ENCODE measurements at regions not wholly inside any gene's neighbourhood (a gene's known extent, or its start where the extent isn't known, plus 50 kb on each side); places are given as distances from the start of the nearest gene placed in this dataset.

DNA sequence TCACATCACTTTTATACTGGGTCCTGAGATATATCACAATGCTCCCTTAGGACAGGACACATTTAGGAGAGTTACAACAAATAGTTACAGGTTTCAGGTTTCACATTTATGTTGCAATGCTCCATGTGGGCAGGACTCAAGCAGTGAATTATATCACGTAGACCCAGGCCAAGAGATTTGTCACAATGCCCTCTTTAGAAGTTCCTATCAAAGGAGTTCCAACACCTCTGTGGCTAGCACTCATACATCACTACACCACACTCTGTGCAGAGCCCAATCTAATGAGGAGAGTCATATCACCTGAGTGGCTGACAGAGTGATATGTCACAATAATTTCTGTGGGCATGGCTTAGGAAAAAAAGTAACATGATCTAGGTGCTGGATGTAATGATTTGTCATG is 1068.2 kb upstream of the AMELY start:
- no peak for DNase-seq (ENCODE audit: low read depth, low spot score)

DNA sequence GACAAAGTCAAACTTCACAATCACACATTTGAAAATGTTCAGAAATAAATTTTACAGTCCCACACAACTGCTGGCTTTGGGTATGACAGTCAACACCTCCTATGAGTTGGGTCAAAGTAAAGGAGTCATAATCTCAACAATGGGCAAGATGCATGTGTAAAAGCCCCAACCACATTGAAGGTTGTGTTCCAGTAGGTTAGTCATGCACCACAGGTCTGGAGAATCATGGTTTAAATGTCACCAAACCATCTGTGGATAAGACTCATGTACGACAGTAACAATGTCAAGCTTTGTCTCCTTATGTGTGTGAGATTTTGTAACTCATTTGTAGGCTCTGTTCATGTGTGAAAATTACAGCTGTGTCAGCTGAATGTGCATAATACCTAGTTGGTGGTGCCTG is 1065.7 kb upstream of the AMELY start:
- DNase-seq (ENCODE audit: low read depth, low spot score) = no peak

DNA sequence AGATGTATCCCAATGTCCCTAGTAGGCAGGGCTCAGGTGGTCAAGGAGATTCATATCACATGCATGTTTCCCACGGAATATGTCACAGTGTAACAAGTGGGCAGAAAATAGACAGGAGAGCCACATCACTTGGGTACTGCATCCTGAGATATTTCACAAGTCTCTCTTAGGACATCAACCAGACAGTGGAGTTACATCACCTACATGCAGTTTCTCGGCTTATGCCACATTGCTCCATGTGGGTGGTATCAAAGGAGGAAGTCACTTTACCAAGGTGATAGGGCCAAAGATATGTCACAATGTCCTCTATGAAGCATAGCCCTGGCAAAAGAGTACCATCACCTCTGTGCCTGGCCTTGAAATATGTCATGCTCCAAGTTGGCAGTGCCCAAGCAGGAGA is 1056.7 kb upstream of the AMELY start:
- DNase-seq (ENCODE audit: low read depth, low spot score) = no peak

DNA sequence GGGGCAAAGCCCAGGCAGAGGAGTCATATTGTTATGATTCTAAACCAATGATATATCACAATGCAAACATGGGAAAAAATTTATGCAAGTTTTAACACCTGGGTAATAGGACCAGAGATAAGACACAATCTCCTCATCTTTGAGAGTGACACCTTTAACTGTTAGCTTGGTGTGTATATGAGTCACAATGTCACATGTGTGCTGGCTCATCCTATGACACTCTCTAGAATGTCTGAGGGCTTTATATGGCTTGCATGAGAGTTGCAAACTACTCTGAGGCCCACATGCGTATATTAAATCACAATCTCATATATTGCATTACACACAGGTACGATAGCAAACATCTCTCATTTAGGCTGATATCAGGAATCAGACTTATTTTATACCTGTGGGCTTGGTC is 1055.4 kb upstream of the AMELY start:
- no peak for DNase-seq (ENCODE audit: low read depth, low spot score)

DNA sequence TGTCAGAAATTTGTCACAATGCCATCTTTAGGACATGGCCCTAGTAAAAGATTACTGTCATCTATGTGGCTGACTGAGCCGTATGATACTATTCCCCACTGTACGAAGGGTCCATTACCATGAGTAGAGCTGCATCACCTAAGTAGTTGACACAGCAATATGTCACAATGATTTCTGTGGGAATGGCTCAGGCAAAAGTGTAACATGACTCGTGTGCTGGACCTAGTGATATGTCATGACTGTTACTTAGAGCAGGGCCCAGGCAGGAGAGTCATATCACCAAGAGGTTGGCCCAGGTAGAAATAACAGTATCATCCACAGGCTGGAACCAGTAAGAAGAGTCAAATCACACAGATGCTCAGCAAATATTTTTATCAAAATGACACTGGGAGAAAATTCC is 1051.8 kb upstream of the AMELY start:
- no peak for DNase-seq (ENCODE audit: low read depth, low spot score)

DNA sequence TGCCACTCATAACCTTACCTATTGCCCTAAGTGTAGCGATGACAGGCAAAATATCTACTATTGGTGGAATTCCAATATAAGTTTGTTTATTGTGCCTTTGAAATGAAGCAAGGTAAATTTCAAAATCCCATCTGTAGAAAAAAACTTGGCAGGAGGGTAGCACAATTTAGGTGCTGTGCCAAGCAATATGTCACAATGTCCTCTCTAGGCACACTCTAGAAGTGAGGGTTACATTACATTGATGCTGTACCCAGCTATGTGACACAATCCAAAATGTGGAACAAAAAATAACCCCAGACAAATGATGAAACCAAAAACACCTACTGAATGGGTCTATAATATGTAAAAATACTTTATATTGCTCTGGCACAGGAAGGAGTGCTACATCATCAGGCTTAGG is 1050.8 kb upstream of the AMELY start:
- DNase-seq (ENCODE audit: low read depth, low spot score) = no peak

DNA sequence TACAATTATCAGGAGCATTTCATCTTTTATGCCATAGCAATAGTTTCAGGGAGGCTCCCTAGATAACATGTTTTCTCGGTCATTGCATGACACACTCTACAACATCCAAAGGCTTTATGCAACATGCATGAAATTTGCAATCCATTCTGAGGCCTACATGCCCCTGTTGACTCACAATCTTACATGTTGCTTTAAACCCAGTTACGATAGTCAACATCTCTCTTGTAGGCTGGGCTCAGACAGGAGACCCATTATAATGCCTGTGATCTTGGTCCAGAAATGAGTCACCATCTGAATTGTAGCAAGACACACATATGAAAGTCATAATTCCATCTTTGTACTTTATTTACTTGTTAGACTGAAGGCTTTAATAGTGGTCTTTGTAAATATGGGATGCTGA is 1050.3 kb upstream of the AMELY start:
- DNase-seq (ENCODE audit: low read depth, low spot score) = no peak

DNA sequence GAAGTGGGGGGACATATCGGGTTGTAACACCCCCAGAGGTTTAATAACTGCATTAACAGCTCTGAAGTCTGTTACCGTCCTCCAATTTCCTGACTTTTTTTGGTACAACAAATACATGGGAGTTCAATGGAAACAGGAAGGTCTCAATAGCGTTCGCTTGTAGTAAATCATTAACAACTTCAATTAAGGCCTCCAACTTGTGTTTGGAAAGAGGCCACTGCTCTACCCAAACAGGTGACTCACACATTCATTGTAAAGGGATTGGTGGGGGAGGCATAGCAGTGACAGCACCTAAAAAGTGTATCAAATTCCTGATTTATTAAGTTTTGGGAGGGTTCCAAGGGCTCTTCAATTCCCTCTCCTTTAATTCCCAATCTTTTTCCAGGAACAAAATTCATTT is 1046.2 kb upstream of the AMELY start:
- no peak for DNase-seq (ENCODE audit: low read depth, low spot score)

DNA sequence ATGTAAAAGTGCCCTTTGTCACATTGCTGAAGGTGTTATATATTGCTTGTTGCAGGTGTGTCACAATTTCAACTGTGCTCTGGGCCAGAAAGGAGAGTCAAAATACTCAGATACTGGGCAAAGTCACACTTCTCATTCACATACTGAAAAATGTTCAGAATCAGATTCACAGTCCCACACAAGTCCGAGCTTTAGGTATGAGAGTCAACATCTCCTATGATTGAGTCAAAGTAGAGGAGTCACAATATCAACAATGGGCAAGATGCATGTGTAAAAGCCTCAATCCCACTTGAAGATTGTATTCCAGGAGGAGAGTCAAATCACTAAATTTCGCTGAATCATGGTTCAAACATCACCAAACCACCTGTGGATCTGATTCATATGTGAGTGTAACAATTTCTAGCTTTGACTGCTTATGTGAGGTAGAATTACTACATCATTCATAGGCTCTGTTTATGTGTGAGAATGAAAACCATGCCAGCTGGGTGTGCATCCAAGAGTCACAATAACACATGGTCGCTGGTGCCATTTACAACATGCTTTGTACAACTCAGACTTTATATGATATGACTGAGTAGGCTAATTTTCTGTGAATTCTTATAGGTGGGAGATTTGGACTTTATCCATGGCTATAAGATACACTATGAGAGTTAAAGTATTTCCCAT is 1039.8 kb upstream of the AMELY start:
- DNase-seq (ENCODE audit: low read depth, low spot score) = no peak

DNA sequence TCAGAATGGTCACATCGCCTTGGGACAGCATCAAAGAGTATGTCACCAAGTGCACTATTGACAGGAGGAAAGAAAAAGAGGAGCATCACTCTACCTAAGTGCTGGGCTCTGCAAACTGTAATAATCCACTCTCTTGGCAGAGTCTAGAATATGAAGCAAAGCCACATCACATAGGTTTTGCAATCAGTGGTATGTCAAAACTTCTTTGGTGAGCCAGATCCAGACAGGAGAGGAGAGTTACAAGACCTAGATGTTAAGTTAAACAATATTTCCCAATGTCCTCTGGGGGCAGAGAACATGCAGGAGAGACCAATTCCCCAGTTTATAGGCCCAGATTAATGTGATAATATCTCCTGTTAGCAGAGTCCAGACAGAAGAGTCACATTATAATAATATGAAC is 1032.6 kb upstream of the AMELY start:
- DNase-seq (ENCODE audit: low read depth, low spot score) = no peak

DNA sequence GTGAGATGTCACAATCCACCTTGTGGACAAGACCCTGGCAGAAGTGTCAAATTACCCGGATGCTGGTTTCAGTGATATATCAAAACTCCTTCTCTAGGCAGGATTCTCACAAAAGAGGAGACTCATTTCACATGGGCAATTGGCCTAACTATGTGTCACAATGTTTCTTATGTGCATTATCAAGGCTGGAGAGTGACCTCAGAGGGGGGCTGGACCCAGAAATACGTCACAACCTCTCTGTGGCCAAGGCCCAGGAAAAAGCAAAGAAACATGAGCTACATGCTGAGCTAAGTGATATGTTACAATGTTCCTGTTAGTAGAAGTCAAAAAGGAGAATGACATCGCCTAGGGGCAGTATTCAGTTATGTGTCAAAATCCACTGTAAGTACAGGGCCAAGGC is 1031.2 kb upstream of the AMELY start:
- DNase-seq (ENCODE audit: low read depth, low spot score) = no peak

DNA sequence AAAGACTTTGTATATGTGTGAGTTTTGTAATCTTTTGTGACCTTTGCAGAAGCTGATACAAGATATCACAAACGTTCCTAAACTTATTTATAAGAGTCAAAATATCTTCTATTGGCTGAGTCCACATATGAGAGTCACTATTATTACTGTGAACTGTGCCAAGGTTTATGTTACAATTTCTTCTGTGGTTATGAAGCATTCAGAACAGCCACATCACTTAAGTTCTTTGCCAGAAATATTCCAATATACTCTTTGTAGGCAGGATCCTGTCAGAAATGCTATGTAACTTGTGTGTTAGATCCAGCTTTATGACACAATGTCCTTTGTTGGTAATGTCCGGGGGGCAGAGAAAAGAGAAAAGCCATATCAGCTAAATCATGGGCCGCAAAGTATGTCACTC is 1030.3 kb upstream of the AMELY start:
- DNase-seq (ENCODE audit: low read depth, low spot score) = no peak

DNA sequence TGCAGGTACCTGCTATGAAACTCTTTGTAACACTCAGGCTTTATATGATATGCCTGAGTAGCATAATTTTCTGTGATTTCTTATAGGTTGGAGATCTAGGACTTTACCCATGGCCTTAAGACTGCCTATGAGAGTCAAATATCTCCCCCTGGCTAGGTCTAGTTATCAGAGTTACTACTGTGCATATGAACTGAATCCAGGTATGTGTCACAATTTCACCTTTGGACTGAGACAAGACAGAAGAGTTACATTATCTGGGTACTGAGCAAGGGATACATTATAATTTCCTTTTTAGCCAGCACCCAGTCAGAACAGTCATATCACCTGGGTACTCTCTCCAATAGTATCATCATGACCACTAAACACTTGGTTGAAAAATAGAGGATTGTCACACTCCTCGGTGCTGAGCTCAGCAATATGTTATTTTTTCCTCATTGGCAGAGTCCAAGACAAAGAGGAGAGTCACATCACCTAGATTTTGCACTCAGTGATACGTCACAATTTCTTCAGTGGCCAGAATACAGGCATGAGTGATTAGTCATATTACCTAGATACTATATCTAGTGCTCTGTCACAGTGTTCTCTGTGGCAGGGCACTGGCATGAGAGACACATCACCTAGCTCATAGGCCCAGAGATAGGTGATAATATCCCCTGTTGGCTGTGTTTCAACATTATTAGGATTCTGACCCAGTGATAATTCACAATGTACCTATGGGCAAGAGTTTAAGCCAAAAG is 1027.6 kb upstream of the AMELY start:
- DNase-seq (ENCODE audit: low read depth, low spot score) = no peak

DNA sequence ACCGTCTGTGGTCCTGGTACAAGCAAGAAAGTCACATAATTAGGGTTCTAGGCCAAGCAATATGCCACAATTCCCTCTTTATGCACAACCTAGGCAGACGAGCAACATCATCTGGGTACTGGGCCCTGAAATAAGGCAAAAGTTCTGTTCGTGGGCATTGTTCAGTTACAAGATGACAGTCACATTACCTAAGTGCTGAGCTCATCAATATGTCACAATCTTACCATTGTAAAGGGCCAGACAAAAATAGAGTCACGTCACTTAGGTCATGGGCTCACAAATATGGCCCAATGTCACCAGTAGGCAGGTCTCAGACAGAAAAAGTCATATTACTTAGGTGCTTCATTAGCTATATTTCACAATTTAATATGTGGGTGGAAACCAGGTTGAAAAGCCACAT is 1025.3 kb upstream of the AMELY start:
- DNase-seq (ENCODE audit: low read depth, low spot score) = no peak

DNA sequence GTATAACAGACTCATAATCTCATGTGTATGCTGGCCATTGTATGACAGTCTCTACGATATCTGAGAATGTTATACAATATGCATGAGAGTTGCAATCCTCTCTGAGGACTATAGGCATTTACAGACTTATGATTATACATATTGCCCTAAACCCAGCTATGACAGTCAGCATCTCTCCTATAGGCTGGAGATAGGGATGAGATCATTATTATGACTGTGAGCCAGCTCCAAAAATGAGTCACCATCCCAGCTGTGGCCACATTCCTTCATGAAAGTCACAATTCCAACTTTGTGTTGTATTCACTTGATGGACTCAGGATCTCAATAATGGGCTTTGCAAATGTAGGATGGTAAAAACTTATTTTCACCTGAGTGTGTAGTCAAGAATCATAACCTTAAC is 1024.5 kb upstream of the AMELY start:
- DNase-seq (ENCODE audit: low read depth, low spot score) = no peak

DNA sequence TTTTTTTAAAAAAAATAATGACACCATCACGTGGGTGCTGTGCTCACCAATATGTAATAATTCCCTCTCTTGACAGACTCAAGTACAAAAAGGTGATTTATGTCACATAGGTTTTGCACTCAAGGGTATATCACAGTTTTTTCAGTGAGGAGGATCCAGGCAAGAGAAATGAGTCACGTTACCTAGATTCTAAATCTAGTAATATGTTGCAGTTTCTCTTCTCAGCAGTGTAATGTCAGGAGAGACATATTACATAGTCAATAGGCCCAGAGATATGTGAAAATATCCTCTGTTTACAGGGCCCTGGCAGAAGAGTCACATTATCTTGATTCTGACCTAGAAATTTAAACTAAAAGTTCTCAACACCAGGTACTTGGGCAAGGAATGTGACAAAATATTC is 1024.1 kb upstream of the AMELY start:
- no peak for DNase-seq (ENCODE audit: low read depth, low spot score)

DNA sequence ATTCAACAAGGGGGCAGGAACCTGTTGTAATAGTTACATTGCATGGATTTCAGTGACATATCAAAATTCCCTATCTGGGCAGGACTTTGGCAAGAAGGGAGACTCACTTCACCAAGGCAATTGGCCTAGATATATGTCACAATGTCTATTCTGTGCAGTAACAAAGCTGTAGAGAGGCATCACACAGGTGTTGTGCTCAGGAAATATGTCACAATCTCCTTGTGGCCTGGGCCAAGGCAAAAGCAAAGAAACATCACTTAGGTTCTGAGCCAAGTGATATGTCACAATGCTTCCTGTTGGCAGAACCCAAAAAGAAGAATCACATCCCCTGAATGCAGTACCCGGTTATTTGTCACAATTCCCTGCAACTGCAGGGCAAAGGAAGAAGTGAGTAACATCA is 1020.9 kb upstream of the AMELY start:
- DNase-seq (ENCODE audit: low read depth, low spot score) = no peak

DNA sequence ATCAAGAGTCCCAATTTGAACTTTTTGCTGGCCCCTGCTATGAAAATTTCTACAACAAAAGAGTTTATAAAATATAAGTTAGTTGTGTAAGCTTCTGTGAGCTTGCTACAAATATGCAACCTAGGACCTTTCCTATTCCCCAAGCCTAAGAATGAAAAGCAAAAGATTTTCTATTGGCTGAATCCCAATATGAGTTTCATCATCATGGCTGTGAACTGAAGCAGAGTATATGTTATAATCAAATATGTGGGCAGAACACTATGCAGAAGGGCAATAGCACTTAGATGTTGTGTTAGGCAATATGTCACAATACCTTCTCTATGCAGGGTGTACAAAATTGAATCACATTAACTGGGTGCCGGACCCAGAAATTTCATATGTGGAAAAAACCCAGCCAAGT is 1018.3 kb upstream of the AMELY start:
- no peak for DNase-seq (ENCODE audit: low read depth, low spot score)

DNA sequence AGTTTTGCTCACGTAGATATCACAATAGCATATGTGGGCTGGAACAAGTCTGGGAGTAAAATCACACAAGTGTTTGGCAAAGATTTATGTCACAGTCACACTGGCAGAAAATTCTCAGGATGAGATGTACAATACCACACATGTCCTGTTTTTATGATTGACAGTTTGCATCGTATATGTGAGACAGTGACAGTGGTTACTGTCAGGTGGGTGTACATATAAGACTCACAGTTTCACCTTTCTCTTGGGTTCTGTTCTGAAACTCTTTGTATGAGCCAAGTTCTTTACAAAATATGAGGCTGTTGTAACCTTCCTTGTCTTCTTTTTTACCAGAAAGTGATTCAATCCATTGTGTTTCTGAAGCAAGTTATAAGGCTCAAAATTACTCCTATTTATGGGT is 1012.5 kb upstream of the AMELY start:
- no peak for DNase-seq (ENCODE audit: low read depth, low spot score)

DNA sequence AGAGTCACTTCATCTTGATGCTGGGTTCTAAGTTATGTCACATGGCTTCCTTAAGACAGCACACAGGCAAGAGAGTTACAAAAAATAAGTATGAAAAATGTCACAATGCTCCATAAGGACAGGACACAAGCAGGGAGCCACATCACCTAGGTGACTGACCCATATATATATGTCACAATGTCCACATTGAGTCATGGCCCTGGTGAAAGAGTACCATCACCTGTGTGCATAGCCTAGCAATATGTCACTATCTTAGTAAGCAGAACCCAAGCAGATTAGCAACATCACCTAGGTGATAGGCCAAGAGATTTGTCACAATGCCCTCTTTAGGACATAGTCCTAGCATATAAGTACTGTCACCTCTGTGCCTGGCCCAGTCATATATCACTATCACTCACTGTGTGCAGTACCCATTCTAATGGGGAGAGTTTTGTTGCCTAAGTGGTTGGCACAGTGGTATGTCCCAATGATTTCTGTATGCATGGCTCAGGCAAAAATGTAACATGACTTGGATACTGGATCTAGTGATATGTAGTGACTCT is 1012.0 kb upstream of the AMELY start:
- no peak for DNase-seq (ENCODE audit: low read depth, low spot score)

DNA sequence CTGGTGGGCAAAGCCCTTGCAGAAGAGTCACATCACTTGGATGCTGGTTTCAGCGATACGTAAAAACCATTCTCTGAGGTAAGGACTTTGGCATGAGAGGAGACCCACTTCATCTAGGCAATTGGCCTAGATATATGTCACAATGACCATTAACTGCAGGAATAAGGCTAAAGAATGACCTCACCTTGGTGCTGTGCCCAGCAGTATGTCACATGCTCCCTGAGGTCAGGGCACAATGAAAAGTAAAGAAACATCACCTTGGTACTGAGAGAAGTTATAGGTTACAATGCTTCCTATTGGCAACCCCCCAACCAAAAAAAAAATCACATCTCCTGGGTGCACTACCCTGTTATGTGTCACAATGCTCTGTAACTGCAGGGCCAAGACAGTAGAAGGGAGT is 1008.8 kb upstream of the AMELY start:
- no peak for DNase-seq (ENCODE audit: low read depth, low spot score)

DNA sequence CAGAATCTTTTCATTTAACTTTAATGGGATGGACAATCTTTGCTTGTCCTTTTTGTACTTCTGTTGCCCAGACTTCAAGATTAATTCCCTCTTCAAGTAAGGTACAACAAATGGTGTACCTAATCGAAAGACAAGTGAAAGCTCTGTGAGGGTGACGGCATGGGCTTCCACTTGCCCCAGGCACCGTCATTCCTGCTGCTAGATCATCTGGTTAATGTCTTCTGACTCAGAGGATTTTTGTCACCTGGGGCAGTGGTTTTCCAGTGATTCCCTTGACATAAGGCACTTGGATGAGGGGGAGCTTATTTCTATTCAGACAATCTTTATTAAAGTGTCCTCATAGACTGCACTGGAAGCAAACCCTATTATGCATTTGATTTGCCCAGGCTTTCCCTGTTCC is 977.0 kb upstream of the AMELY start:
- no peak for DNase-seq (ENCODE audit: low read depth, low spot score)

DNA sequence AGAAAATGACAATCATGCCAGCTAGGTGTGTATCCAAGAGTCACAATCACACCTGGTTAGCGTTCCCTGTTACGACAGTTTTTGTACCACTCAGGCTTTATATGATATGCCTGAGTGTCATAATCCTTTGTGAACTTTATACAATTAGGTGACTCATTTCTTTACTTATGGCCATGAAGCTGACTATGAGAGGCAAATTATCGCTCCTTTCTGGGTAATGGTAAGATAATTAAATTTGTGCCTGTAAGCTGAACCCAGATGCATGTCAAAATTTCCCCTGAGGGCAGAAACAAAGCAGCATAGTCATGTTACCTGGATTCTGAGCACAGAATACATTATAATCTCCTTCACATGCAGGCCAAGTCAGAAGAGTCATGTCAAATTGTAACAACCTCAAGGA is 970.1 kb upstream of the AMELY start:
- no peak for DNase-seq (ENCODE audit: low read depth, low spot score)

DNA sequence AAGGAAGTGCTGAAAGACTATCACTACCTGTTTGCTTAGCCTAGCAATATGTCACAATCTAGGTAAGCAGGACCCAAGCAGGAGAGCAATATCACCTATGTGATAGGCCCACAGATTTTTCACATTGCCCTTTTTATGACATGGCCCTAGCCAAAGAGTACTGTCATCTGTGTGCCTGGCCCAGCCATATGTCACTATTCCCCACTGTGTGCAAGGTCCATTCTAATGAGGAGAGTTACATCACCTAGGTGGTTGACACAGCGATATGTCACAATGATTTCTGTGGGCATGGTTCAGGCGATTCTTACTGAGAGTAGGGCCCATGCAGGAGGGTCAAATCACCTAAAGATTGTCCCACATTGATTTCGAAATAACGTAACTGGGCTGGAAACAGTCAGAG is 967.7 kb upstream of the AMELY start:
- DNase-seq (ENCODE audit: low read depth, low spot score) = no peak
